Astrocyte of the spinal cord (primary cell): ENCODE measurements at regions not wholly inside any gene's neighbourhood (a gene's known extent, or its start where the extent isn't known, plus 50 kb on each side); places are given as distances from the start of the nearest gene placed in this dataset.

Source experiments
- DNase-seq: peaks from one replicate; pipeline ENCODE4 v3.0.0; 2011; ENCODE audit warnings: low read depth, low spot score
- H3K4me3 ChIP-seq: 2 replicates; pipeline ENCODE4 v1.5.1; 2011; ENCODE audit warnings: low read depth, mild to moderate bottlenecking, low read length, moderate library complexity
- in situ Hi-C: cut with HindIII; loops from 2 replicates; pipeline ENCODE4 v1.10.0; 2017; ENCODE audit warnings: low sequenced_read_pairs
- TF ChIP-seq, protein P1 (sequence below): IDR thresholded peaks from 2 replicates; pipeline ENCODE4 v1.5.1; 2012; ENCODE audit warnings: low read depth, mild to moderate bottlenecking, low read length, inconsistent platforms

DNA sequence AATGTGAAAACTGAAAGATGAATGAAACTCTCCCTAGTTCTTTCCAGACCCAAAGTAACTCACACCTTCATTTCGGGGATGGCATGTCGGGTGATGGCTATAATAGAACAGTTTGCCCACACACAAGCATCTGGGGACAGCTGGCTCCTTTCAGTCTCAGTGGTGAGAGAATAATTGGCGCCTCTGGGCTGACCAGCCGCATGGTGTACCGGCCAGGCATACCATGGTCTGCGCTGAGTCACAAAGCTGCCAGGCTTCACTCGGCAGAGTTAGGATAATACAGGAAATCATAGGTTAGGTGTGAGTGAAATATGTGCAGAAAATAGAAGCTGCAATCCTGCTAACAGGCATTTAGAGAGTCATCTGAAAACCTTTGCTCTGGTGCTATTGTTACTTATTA lies 80.4 kb upstream of the IGF1R start:
- DNase-seq = no peak
- no peak overlapping the region for H3K4me3 ChIP-seq
- TF ChIP-seq, protein P1, sequence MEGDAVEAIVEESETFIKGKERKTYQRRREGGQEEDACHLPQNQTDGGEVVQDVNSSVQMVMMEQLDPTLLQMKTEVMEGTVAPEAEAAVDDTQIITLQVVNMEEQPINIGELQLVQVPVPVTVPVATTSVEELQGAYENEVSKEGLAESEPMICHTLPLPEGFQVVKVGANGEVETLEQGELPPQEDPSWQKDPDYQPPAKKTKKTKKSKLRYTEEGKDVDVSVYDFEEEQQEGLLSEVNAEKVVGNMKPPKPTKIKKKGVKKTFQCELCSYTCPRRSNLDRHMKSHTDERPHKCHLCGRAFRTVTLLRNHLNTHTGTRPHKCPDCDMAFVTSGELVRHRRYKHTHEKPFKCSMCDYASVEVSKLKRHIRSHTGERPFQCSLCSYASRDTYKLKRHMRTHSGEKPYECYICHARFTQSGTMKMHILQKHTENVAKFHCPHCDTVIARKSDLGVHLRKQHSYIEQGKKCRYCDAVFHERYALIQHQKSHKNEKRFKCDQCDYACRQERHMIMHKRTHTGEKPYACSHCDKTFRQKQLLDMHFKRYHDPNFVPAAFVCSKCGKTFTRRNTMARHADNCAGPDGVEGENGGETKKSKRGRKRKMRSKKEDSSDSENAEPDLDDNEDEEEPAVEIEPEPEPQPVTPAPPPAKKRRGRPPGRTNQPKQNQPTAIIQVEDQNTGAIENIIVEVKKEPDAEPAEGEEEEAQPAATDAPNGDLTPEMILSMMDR = no peak
- in situ Hi-C loops = no loop called here

DNA sequence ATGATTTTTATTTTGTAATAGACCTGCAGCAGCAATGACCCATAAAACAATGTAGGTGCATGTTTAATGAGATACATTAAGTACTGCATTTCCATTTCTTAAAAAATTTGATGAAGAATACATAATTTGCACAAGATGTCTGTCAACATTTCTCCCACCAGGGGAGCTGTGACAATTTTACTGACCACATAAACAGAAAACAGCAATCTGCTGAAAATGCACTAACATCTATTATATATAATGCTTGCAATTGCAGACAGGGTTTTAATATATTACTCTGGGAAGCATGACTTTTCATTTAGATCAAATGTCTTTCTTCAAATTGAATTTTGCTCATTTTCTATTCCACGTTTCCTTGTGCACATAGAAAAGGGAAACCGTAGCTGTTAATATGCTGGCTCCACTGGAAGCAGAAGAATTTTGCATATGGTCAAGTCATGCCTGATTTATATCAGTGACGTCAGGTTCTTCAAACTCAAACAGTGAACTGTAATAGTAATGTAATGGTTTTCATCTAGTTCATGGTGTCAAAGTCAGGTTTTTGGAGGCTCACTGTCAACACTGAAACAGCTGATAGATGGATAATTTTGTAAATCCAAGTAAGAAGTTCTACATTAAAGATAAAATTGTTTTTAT lies 79.8 kb upstream of the IGF1R start:
- TF ChIP-seq, protein P1 = no peak
- in situ Hi-C loops = no loop called here
- H3K4me3 ChIP-seq = no peak overlapping the region
- DNase-seq = no peak

DNA sequence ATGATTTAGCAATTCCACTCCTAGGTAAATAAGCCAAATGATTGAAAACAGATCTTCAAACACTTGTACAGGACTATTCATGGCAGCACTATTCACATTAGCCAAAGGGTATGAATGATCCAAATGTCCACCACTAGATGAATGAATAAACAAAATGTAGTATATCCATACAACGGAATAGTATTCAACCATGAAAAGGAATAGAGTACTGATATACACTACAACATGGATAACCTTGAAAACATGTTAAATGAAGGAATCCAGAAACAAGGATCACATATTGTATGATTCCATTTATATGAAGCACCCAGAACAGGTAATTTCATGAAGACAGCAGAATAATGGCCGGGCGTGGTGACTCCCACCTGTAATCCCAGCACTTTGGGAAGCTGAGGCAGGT lies 78.2 kb upstream of the IGF1R start:
- DNase-seq = no peak
- in situ Hi-C loops = no loop called here
- TF ChIP-seq, protein P1 = no peak
- H3K4me3 ChIP-seq = no peak overlapping the region

DNA sequence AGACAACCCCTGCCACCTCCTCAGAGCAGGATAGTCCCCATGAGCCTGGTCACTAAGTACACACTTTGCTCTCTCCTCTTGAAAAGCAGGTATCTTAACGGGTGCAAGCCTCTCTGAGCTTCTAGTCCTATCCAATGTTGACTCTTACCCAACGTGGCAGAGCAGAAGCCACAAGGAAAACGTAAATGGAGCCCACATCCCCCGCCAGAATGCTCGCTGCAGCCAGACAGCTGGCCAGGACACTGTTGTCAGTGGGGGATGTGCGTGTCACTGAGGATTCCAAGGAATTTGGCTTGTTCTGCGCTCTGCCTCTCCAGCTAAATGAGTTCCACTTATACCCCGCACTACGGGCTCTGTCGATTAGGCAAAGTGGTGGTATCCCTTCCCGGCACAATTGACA lies 67.8 kb upstream of the IGF1R start:
- DNase-seq = no peak
- in situ Hi-C loops = no loop called here
- H3K4me3 ChIP-seq = no peak overlapping the region
- TF ChIP-seq, protein P1 = no peak

DNA sequence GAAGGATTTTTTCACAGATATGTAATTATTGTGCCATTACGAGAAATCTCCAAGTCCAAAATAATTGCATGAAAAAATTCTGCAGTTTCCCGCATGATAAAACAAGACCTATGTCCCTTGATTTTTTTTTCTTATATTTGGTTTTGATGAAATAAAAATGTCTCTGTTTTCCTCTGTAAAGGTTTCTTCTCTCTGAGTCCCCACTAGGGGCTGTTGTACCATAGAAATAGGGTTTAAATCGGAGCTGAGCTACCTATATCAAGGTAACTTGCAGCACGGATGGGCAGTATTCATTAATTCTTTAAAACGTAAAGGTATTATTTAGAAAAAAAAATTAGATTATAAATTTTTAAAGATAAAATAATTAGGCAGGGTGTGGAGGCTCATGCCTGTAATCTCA lies 66.6 kb upstream of the IGF1R start:
- TF ChIP-seq, protein P1 = no peak
- in situ Hi-C loops = no loop called here
- no peak overlapping the region for H3K4me3 ChIP-seq
- no peak for DNase-seq

DNA sequence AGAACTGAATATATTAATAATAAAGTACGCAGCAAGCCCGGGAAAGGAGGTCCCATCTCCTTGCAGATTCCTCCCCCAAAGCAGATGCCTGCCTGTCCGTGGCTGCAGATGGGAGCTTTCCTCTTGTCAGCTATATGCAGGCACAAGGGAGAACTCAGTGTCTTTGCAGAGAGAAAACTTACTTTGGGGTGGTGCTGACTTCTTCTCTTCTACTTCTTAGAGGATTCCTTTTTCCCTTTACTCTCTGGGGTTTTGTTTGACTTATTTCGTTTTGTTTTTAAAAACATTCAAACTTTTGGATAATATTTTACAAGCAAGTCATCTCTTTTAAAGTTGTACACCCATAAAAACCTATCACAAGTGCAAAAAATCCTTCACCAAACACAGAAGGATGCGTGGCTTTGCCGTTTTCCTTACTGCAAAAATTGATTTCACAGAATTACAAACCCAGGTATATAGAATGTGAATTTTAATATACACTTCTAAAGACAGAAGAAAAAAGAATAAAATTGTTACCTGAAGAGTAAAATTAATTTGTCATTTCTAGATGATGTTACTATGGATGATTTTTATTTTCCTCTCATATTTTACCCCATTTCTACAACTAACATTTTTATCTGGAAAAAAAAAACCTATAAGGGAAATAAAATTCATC lies 65.3 kb upstream of the IGF1R start:
- H3K4me3 ChIP-seq = no peak overlapping the region
- TF ChIP-seq, protein P1 = no peak
- in situ Hi-C loops = no loop called here
- DNase-seq = no peak
